MV-4-11 (cell line): ENCODE measurements at regions not wholly inside any gene's neighbourhood (a gene's known extent, or its start where the extent isn't known, plus 50 kb on each side); places are given as distances from the start of the nearest gene placed in this dataset.

Source experiments
- DNase-seq: peaks from one replicate; lab custom pipeline; 2025; lab: John Stamatoyannopoulos, UW

- no peak for DNase-seq
Observed at GRCh38 chr4:4961936-4962335, 57.3 kb downstream of the CYTL1 start.

GRCh38 chr4:4962928-4963327 is 56.3 kb downstream of the CYTL1 start:
- no peak for DNase-seq
